Endothelial cell of umbilical vein (primary cell): ENCODE measurements at regions not wholly inside any gene's neighbourhood (a gene's known extent, or its start where the extent isn't known, plus 50 kb on each side); places are given as distances from the start of the nearest gene placed in this dataset.

Experiments
- BruUV-seq: library from RNA; stranded (reverse); fragments of 400-500 nt; replicated peaks from 2 replicates; lab custom pipeline; 2021; lab: Mats Ljungman, UMichigan
- CTCF ChIA-PET: fragments of 300-600, 350-600 bp; sonication (Branson Sonifier 250); formaldehyde crosslinking; loops from one replicate; lab custom pipeline; 2021; ENCODE audit warnings: antibody characterized with exemption, inconsistent platforms; lab: Charles Lee
- POLR2A ChIA-PET: fragments of 300-600, 350-600 bp; sonication (Branson Sonifier 250); formaldehyde crosslinking; loops from one replicate; lab custom pipeline; 2021; ENCODE audit warnings: antibody characterized with exemption, inconsistent platforms; lab: Charles Lee
- DNase-seq: peaks from one replicate; pipeline ENCODE4 v3.0.0-alpha.2; 2011; ENCODE audit warnings: low read depth, low spot score
- FAIRE-seq: peaks from 2 replicates; lab custom pipeline; 2011; peaks lifted over from hg19 to GRCh38; lab: Jason Lieb, UNC
- H2AFZ ChIP-seq: 2 replicates; pipeline ENCODE4 v1.6.0; 2012; ENCODE audit warnings: low read depth, low read length, control low read depth, inconsistent platforms
- H3K27ac ChIP-seq: 2 replicates; pipeline ENCODE4 v1.5.1; 2011; ENCODE audit warnings: low read depth, mild to moderate bottlenecking, control low read depth, low read length, moderate library complexity; ENCODE audit not compliant: insufficient read depth
- H3K27me3 ChIP-seq, 2 experiments: 2 replicates each; pipeline versions ENCODE4 v1.6.0 to v1.6.1; 2011; ENCODE audit warnings: low read length in 2 of 2, mixed read lengths in 1 of 2; ENCODE audit not compliant: control insufficient read depth in 2 of 2, insufficient read depth in 2 of 2
- H3K36me3 ChIP-seq, 2 experiments: 2 replicates in 1 of 2; 3 replicates in 1 of 2; pipeline ENCODE4 v1.5.1; 2011; ENCODE audit warnings: low read length in 2 of 2, mild to moderate bottlenecking in 1 of 2, moderate library complexity in 1 of 2; ENCODE audit not compliant: control insufficient read depth in 2 of 2, insufficient read depth in 2 of 2; ENCODE audit errors: extremely low read depth in 1 of 2
- H3K4me1 ChIP-seq: 3 replicates; pipeline ENCODE4 v1.5.1; 2011; ENCODE audit warnings: mild to moderate bottlenecking, low read length; ENCODE audit not compliant: control insufficient read depth, insufficient read depth; ENCODE audit errors: extremely low read depth
- H3K4me2 ChIP-seq: 2 replicates; pipeline ENCODE4 v1.6.1; 2011; ENCODE audit warnings: low read length, control low read depth, mixed read lengths; ENCODE audit not compliant: insufficient read depth
- H3K4me3 ChIP-seq, 3 experiments: fragments of 200-600 bp in 1 of 3; sonication (generic), shearing (Covaris generic) in 1 of 3; replicated peaks in 1 of 3; 2 replicates each; pipeline ENCODE4 v1.5.1; 2011 to 2016; ENCODE audit warnings: control low read depth in 3 of 3, low read length in 3 of 3, mild to moderate bottlenecking in 2 of 3, inconsistent platforms in 1 of 3, low read depth in 1 of 3, moderate library complexity in 1 of 3; ENCODE audit not compliant: insufficient read depth in 1 of 3
- H3K79me2 ChIP-seq: 2 replicates; pipeline ENCODE4 v1.6.0; 2012; ENCODE audit warnings: low read length, inconsistent platforms; ENCODE audit not compliant: control insufficient read depth, insufficient read depth
- H3K9ac ChIP-seq: replicated peaks from 2 replicates; pipeline ENCODE3; 2011; ENCODE audit warnings: low read length, control low read depth; ENCODE audit not compliant: insufficient read depth; ENCODE audit errors: extremely low read depth
- H3K9me1 ChIP-seq: replicated peaks from 3 replicates; pipeline ENCODE4 v1.6.0; 2011; ENCODE audit warnings: mild to moderate bottlenecking, low read length; ENCODE audit not compliant: control insufficient read depth, insufficient read depth; ENCODE audit errors: extremely low read depth
- H3K9me3 ChIP-seq: replicated peaks from 2 replicates; pipeline ENCODE4 v1.5.1; 2012; ENCODE audit warnings: low read length, inconsistent platforms; ENCODE audit not compliant: control insufficient read depth, insufficient read depth
- H4K20me1 ChIP-seq: replicated peaks from 2 replicates; pipeline ENCODE3; 2011; ENCODE audit warnings: mild to moderate bottlenecking, low read length; ENCODE audit not compliant: control insufficient read depth, insufficient read depth; ENCODE audit errors: extremely low read depth
- CTCF ChIP-seq, 2 donors: IDR thresholded peaks; 1 replicate in 1 of 2; 2 replicates in 1 of 2; pipeline ENCODE4 v1.5.1; 2011; ENCODE audit warnings: low read length in 2 of 2, mild to moderate bottlenecking in 2 of 2, moderate library complexity in 2 of 2, control low read depth in 1 of 2, inconsistent platforms in 1 of 2, low read depth in 1 of 2; ENCODE audit not compliant: insufficient read depth in 1 of 2; ENCODE audit errors: extremely low read depth in 1 of 2
- EZH2 ChIP-seq: IDR thresholded peaks from 2 replicates; pipeline ENCODE4 v1.6.1; 2012; ENCODE audit warnings: borderline replicate concordance, low read depth, mild to moderate bottlenecking, moderate library complexity, low read length, inconsistent platforms; ENCODE audit not compliant: severe bottlenecking
- FOS ChIP-seq: IDR thresholded peaks from 2 replicates; pipeline ENCODE4 v1.6.1; 2011; ENCODE audit warnings: mild to moderate bottlenecking, low read length, moderate library complexity, borderline replicate concordance; ENCODE audit not compliant: insufficient read depth
- GATA2 ChIP-seq: IDR thresholded peaks from 2 replicates; pipeline ENCODE4 v1.7.0; 2011; ENCODE audit warnings: low read depth, mild to moderate bottlenecking, moderate library complexity, mixed read lengths, low read length; ENCODE audit not compliant: insufficient read length, insufficient read depth
- JUN ChIP-seq: IDR thresholded peaks from 2 replicates; pipeline ENCODE4 v1.6.1; 2011; ENCODE audit warnings: borderline replicate concordance, low read depth; ENCODE audit not compliant: insufficient read length, insufficient read depth
- MYC ChIP-seq: IDR thresholded peaks from one replicate; pipeline ENCODE4 v1.6.1; 2011; ENCODE audit warnings: mild to moderate bottlenecking, low read depth, low read length
- POLR2A ChIP-seq: IDR thresholded peaks from 2 replicates; pipeline ENCODE4 v1.6.1; 2012; ENCODE audit warnings: low read depth, mild to moderate bottlenecking, control low read depth, low read length
- POLR2AphosphoS5 ChIP-seq: IDR thresholded peaks from 2 replicates; pipeline ENCODE4 v1.6.1; 2012; ENCODE audit warnings: low read depth, mild to moderate bottlenecking, control low read depth, low read length, moderate library complexity; ENCODE audit not compliant: insufficient read depth
- dilution Hi-C: fragments of 300-500 bp; cut with MboI; formaldehyde crosslinking; loops from one replicate; pipeline ENCODE4 v1.15.0; 2019; ENCODE audit warnings: low sequenced_read_pairs; ENCODE audit not compliant: extremely low pct_ligation_motif_present
- intact Hi-C: fragments of 100-400 bp; cut with micrococcal nuclease; formaldehyde crosslinking; loops from one replicate; pipeline ENCODE4 v1.10.0; 2022
- TF ChIP-seq, protein P1 (sequence below): IDR thresholded peaks from 2 replicates; pipeline ENCODE4 v1.6.1; 2011; ENCODE audit not compliant: insufficient read depth, insufficient read length

- dilution Hi-C loops: no loop called here
- POLR2A ChIA-PET: no interaction called here
- no peak for FAIRE-seq
Measured at GRCh38 chr1:24998563-24999245, 68.6 kb upstream of the RUNX3 start.

More at GRCh38 chr1:24998563-24999245, 68.6 kb upstream of the RUNX3 start:
- no peaks in the 10 kb centered on the region for H3K9me3 ChIP-seq
- H3K4me2 ChIP-seq: no peak overlapping the region
- H3K4me3 ChIP-seq: no peak overlapping the region
- H3K27me3 ChIP-seq: no peaks in the 10 kb centered on the region
- CTCF ChIA-PET: no interaction called here
- BruUV-seq: no TSS peak
- H3K27ac ChIP-seq: no peak overlapping the region
- no peak overlapping the region for H3K9ac ChIP-seq
- H2AFZ ChIP-seq: no peak overlapping the region
- H3K9me1 ChIP-seq: no peaks in the 10 kb centered on the region
- H4K20me1 ChIP-seq: no peaks in the 10 kb centered on the region
- DNase-seq: no peak
- intact Hi-C loops: no loop called here
- H3K36me3 ChIP-seq: no peaks in the 10 kb centered on the region
- TF ChIP-seq, protein P1, sequence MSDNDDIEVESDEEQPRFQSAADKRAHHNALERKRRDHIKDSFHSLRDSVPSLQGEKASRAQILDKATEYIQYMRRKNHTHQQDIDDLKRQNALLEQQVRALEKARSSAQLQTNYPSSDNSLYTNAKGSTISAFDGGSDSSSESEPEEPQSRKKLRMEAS: no peak
- no peak for TF ChIP-seq MYC
- no peak for TF ChIP-seq EZH2
- no peak for TF ChIP-seq GATA2
- TF ChIP-seq CTCF (IDR thresholded peaks at IDR 0.05; ENCODE audit: extremely low read depth in 1 of 2, insufficient read depth in 1 of 2, low read depth in 1 of 2, low read length in 2 of 2): no peak
- no peak for TF ChIP-seq POLR2A
- no peak for TF ChIP-seq FOS
- no peak for TF ChIP-seq JUN
- no peak for TF ChIP-seq POLR2AphosphoS5
- H3K79me2 ChIP-seq: no peaks in the 10 kb centered on the region
- H3K4me1 ChIP-seq: no peaks in the 10 kb centered on the region
